GM12872 (cell line): ENCODE measurements at regions not wholly inside any gene's neighbourhood (a gene's known extent, or its start where the extent isn't known, plus 50 kb on each side); places are given as distances from the start of the nearest gene placed in this dataset.

Experiments
- CTCF ChIP-seq: IDR thresholded peaks from 3 replicates; pipeline ENCODE4 v1.5.1; 2011; ENCODE audit warnings: low read depth, mild to moderate bottlenecking, low read length, moderate library complexity; ENCODE audit not compliant: insufficient read depth

GRCh38 chr9:102497709-102498108 is 497.4 kb upstream of the CYLC2 start:
- TF ChIP-seq CTCF = no peak

GRCh38 chr9:102483651-102484050 is 511.5 kb upstream of the CYLC2 start:
- no peak for TF ChIP-seq CTCF

- no peak for TF ChIP-seq CTCF
Measured at GRCh38 chr9:102482776-102483175, 512.4 kb upstream of the CYLC2 start.

GRCh38 chr9:102479191-102479590 is 515.9 kb upstream of the CYLC2 start:
- no peak for TF ChIP-seq CTCF

DNA sequence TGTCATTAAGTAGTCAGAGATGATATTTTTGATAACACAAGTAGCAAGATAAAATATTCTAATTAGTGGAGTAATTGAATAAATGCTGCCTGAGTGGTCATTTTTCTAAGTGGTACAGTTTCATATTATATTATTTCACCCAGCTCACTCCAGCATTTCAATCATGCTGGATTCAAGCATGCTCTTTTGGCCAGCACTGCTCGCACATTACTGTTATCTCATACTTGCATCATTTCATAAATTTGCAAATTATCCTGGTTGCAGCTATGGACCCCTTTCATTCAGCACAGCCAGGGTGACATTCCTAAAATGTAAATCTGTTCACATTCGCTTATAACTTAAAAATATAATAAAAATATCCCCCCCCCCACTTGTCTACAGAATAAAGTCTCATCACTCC is 520.8 kb upstream of the CYLC2 start:
- no peak for TF ChIP-seq CTCF

DNA sequence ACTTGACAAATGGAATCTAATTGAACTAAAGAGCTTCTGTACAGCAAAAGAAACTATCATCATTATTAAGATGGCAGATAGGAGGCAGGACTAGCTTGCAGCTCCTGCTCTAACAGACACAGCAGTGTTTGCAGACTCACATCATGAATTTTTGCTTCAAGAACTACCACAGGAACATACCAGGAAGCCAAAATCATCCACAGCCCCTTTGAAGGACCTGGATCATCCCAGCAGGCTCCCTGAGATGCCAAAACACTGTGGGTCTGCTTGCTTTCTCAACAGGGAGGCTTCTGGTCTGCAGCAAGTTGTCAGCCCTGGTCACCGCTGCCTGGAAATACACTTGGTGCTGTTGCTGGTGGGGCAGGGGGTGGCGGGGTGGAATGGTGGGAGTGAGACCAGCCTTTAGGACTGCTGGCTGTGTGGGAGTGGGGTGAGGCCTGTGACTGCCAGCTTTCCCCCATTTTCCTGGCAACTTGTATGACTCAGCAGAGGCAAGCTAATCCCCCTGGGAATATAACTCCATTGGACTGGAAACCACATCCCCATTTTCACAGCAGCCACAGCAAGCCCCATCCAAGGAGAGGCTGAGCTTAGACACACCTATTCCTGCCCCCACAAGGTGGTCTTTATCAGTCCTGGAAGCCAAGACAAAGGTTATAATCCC is 533.8 kb upstream of the CYLC2 start:
- no peak for TF ChIP-seq CTCF

DNA sequence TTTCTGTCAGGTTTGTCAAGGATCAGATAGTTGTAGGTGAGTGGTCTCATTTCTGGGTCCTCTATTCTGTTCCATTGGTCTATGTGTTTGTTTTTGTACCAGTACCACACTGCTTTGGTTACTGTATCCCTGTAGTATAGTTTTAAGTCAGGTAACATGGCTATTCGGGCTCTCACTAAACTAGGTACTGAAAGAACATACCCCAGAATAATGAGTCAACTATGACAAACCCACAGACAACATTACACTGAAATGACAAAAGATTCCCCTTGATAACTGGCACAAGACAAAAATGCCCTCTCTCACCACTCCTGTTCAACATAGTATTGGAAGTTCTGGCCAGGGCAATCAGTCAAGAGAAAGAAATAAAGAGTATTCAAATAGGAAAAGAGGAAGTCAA is 535.3 kb upstream of the CYLC2 start:
- TF ChIP-seq CTCF = no peak
